HG03378 (cell line): ENCODE measurements at regions not wholly inside any gene's neighbourhood (a gene's known extent, or its start where the extent isn't known, plus 50 kb on each side); places are given as distances from the start of the nearest gene placed in this dataset.

ENCODE experiments used
- ATAC-seq: cut with Tn5 transposase; IDR thresholded peaks from one replicate; pipeline ENCODE4 v1.9.1; 2021; ENCODE audit warnings: mild to moderate bottlenecking, moderate library complexity; ENCODE audit not compliant: unreplicated experiment

DNA sequence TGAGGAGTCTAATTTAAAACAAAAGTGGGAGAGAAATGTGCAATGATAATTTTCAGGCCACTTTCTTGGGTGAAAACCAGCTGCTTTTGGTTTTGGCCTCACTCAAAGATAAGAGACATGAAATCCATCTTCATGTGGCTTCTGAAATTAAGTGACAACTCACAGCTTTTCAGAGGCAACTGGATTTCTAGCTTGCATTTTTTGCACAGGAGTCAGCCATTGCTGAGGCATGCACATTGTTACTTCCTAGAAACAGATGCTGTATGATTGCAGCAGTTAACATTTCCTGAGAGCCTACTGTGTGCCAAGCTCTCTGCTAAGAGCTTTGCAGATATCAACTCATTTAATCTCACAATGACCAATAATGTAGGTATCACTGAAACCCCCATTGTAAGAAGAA lies 562.6 kb downstream of the NR2F1-AS1 start:
- ATAC-seq = no peak

- ATAC-seq = no peak
These were observed 563.2 kb downstream of the NR2F1-AS1 start for GRCh38 chr5:93017849-93018248.

GRCh38 chr5:93017376-93017775 lies 563.6 kb downstream of the NR2F1-AS1 start:
- no peak for ATAC-seq

DNA sequence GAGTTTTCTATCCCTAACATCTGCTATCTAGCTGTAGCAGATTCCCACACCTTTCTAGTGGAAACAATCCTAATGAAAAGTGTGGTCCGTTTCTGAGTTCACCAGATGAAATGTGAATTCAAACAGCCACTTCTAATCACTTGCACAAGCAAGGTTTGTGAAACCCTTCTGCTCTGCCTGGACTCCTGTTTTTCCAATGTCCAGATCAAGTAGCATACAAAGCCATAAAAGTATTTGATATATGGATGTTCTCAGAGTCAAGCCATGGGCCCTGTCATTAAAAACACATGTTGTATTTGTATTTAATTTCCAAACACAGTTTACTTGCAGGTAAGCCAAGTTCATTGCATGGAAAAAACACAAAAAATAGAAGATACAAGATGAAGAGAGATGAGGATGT lies 570.4 kb downstream of the NR2F1-AS1 start:
- no peak for ATAC-seq

DNA sequence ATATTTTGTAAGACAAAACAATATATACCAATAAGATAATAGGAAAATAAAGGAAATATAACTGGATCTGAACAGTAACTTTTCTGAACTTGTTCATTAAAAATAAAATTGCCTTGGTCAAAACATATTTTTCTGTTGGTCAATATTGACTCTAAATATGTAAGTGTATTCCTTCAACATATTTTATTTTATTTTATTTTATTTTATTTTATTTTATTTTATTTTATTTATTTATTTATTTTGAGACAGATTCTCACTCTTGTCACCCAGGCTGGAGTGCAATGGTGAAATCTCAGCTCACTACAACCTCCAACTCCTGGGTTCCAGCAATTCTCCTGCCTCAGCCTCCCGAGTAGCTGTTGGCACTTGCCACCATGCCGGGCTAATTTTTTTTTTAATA lies 571.0 kb downstream of the NR2F1-AS1 start:
- no peak for ATAC-seq

- ATAC-seq = no peak
These were observed 572.4 kb downstream of the NR2F1-AS1 start for GRCh38 chr5:93008502-93009207.

- ATAC-seq = no peak
These were observed 574.1 kb downstream of the NR2F1-AS1 start for GRCh38 chr5:93006915-93007314.

GRCh38 chr5:92998456-92998855 lies 582.6 kb downstream of the NR2F1-AS1 start:
- ATAC-seq = no peak

- no peak for ATAC-seq
These were observed 586.6 kb downstream of the NR2F1-AS1 start for GRCh38 chr5:92994392-92994791.

DNA sequence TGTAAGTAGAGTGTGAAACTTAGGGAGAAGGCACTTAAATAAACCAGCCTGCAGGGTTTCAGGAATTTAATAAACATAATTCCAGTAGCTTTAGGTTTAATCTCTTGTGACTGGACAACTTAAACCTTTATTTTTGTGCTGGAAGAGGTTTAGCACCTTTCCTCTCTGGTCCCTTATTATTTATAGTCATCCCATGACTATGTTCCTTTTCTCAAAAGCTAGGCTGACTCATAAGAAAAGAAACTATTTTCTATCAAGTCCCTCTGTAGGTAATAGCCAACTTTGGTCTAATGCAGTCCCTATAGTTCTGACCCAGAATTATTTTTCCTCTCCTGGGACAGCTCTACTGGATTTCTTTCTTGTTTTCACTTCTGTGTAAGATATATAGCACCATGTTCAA lies 588.9 kb downstream of the NR2F1-AS1 start:
- no peak for ATAC-seq

GRCh38 chr5:92991581-92992067 lies 589.4 kb downstream of the NR2F1-AS1 start:
- no peak for ATAC-seq

- ATAC-seq = no peak
These were observed 590.2 kb downstream of the NR2F1-AS1 start for GRCh38 chr5:92990771-92991170.

DNA sequence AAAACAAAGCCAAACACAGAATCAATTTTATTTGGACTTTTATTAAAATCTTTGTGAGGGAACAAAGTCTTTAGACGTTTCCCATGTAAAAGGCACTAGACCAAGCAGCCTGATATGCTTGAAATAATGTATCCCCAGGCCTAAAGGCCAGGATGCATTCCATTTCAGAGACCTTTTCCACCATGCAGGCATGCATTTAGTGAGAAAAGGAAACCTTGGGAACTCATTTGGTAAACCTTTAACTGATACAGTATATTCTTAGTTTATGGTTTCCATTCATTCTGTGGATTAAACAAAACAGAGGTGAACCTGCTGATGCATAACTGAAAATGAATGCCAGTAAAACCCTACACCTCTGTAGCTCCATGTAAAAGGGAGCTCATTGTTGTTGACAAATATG lies 600.0 kb downstream of the NR2F1-AS1 start:
- ATAC-seq = no peak

DNA sequence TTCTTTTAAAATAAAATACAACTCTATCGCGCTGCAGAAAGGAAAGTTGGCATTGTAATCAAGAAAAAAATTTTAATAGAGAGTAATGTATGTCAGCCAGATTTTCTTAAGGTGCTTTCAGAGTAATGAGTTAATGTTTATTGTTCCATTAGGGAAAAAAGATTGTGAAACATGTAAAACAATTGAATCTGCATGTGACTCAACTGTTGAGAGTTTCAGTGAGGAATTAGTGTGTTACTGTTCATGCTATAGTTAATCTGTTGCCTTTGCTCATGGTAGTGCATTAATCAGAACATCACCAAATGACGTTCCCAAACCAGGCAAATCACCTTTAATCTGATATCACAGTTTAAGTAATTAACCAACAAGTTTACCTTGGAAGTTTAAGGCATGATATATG lies 600.5 kb downstream of the NR2F1-AS1 start:
- no peak for ATAC-seq

GRCh38 chr5:92979716-92980115 lies 601.3 kb downstream of the NR2F1-AS1 start:
- no peak for ATAC-seq

GRCh38 chr5:92977846-92978540 lies 603.0 kb downstream of the NR2F1-AS1 start:
- ATAC-seq = no peak

- ATAC-seq = no peak
These were observed 604.9 kb downstream of the NR2F1-AS1 start for GRCh38 chr5:92976156-92976555.

DNA sequence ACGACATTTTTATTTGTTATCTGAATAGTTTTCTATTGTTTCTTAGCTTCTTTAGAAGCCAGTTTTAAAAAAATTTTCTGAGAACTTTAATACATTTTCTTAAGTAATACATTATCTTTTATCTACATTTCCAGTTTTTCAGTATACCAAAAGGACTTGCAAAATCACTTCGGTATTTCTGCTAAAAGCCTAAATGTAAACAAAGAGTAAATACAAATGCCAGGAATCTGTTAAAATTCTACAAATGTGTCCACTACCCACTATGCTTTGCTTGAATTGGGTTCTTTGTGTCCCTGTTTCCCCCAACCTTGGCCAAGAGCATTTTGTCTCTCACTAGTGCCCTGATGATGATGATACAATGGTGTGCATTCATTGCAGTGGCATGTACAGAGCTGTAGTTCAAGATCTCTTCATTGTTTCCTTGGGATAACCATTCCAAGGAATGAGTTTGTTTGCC lies 611.2 kb downstream of the NR2F1-AS1 start:
- ATAC-seq = no peak

DNA sequence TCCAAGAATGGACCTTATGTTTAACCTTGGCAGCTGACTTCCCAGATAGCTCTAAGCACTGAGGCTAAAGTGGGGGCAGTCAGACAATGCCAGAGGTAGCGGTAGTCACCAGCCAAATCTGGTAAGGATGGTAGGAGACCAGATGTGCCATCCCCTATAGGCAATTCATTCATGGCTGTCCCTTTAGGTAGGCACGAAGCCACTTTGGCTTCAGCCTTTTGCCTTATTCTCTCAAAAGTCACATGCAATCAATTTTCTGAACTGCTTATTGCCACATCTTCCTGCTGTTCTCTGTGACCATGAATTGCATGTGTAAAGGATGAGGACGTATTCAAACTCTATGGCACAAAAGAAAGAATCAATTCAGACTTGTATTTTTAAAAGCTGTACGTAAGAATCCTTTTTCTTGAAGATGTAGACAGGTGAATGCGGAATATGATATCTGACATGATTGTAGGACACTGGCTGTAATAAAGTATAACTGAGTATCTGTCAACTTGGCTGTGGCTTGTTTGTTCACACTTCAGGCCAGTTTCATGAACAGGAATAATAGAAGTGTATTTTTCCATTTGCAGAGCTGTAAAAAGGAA lies 611.7 kb downstream of the NR2F1-AS1 start:
- ATAC-seq = no peak

GRCh38 chr5:92963800-92964199 lies 617.2 kb downstream of the NR2F1-AS1 start:
- no peak for ATAC-seq

DNA sequence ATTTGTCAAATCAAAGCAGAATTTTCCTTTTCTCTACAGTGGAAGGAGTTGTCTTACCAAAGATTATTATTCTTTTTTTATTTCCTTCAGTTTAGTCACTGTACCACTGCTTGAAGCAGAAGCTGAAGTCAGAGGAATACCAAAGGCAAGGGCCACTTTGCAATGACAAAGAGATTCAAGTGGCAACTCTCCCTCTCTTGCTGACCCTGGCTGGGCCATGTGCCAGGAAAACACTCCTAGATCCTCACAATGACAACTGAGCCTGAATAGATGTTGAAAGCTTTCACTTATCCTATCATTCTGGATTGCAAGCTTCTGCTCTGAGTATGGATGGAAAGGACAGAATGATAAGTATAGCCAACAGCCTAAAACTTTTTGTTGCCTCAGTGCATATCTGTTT lies 618.3 kb downstream of the NR2F1-AS1 start:
- no peak for ATAC-seq

DNA sequence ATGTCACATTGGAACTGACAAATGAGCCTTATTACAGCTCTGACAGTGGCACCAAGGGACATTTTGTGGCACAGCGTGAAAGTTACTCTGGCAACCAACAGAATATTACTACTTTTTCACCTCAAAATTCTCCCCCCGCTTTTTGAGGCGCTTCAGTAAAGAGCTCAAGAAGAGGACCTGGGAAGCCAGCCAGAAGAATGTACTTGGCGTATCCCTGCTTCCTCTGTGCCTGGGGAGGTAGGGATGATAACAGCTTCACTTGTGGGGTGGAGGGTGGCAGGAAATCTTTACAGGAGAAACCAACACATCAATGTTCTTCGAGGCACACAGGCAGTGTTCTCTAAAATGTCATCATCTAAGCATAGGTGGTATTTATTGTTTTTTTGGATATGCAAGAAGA lies 624.1 kb downstream of the NR2F1-AS1 start:
- no peak for ATAC-seq
